ENCODE measurements at regions not wholly inside any gene's neighbourhood (a gene's known extent, or its start where the extent isn't known, plus 50 kb on each side); places are given as distances from the start of the nearest gene placed in this dataset.
"Not testable (repeated sequence)": the region's sequence is repeated elsewhere in the genome, so short reads cannot be mapped to it uniquely, and the experiment has no call there.

DNA sequence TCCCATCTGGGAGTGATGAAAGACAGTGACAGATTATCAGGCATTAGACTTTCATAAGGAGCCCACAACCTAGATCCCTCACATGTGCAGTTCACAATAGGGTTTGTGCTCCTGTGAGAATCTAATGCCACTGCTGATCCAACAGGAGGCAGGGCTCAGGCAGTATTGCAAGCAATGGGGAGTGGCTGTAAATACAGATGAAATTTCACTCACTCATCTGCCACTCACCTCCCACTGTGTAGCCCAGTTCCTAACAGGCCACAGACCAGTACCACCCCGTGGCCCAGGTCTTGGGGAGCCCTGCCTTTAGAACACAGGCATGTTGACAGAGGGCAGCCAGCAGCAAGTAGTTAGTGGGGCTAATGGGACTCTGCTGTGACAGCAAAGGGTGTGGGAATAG lies 137.3 kb upstream of the NANOS1 start:
- H3K4me1 ChIP-seq (ENCODE audit: control insufficient read depth in 4 of 4, insufficient read depth in 4 of 4, low read length in 3 of 4) = no peaks in the 10 kb centered on the region
- 53% methylated on average over 1 of the region's 1 CpG for WGBS
- no peak for TF ChIP-seq EGR1 (IDR thresholded peaks at IDR 0.05; ENCODE audit: low read depth in 2 of 2)
- no peak for TF ChIP-seq RAD21 (IDR thresholded peaks at IDR 0.05)
- TF ChIP-seq, protein P1, sequence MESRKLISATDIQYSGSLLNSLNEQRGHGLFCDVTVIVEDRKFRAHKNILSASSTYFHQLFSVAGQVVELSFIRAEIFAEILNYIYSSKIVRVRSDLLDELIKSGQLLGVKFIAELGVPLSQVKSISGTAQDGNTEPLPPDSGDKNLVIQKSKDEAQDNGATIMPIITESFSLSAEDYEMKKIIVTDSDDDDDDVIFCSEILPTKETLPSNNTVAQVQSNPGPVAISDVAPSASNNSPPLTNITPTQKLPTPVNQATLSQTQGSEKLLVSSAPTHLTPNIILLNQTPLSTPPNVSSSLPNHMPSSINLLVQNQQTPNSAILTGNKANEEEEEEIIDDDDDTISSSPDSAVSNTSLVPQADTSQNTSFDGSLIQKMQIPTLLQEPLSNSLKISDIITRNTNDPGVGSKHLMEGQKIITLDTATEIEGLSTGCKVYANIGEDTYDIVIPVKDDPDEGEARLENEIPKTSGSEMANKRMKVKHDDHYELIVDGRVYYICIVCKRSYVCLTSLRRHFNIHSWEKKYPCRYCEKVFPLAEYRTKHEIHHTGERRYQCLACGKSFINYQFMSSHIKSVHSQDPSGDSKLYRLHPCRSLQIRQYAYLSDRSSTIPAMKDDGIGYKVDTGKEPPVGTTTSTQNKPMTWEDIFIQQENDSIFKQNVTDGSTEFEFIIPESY (IDR thresholded peaks at IDR 0.05) = no peak
- no peak for TF ChIP-seq RXRA (IDR thresholded peaks at IDR 0.05)
- TF ChIP-seq, protein P2, sequence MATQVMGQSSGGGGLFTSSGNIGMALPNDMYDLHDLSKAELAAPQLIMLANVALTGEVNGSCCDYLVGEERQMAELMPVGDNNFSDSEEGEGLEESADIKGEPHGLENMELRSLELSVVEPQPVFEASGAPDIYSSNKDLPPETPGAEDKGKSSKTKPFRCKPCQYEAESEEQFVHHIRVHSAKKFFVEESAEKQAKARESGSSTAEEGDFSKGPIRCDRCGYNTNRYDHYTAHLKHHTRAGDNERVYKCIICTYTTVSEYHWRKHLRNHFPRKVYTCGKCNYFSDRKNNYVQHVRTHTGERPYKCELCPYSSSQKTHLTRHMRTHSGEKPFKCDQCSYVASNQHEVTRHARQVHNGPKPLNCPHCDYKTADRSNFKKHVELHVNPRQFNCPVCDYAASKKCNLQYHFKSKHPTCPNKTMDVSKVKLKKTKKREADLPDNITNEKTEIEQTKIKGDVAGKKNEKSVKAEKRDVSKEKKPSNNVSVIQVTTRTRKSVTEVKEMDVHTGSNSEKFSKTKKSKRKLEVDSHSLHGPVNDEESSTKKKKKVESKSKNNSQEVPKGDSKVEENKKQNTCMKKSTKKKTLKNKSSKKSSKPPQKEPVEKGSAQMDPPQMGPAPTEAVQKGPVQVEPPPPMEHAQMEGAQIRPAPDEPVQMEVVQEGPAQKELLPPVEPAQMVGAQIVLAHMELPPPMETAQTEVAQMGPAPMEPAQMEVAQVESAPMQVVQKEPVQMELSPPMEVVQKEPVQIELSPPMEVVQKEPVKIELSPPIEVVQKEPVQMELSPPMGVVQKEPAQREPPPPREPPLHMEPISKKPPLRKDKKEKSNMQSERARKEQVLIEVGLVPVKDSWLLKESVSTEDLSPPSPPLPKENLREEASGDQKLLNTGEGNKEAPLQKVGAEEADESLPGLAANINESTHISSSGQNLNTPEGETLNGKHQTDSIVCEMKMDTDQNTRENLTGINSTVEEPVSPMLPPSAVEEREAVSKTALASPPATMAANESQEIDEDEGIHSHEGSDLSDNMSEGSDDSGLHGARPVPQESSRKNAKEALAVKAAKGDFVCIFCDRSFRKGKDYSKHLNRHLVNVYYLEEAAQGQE (IDR thresholded peaks at IDR 0.05) = no peak
- TF ChIP-seq HNF4A (conservative IDR thresholded peaks at IDR 0.05) = no peak
- no peak for TF ChIP-seq FOXA2 (IDR thresholded peaks at IDR 0.05)
- TF ChIP-seq, protein P3, sequence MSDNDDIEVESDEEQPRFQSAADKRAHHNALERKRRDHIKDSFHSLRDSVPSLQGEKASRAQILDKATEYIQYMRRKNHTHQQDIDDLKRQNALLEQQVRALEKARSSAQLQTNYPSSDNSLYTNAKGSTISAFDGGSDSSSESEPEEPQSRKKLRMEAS (IDR thresholded peaks at IDR 0.05) = no peak
- no peaks in the 10 kb centered on the region for H3K36me3 ChIP-seq (ENCODE audit: control insufficient read depth in 4 of 4, insufficient read depth in 3 of 4, low read depth in 1 of 4, low read length in 3 of 4)
- H3K4me3 ChIP-seq (ENCODE audit: low read depth in 1 of 3, low read length in 3 of 3) = no peak overlapping the region
- no peaks in the 10 kb centered on the region for H3K27me3 ChIP-seq (ENCODE audit: control insufficient read depth in 4 of 4, insufficient read depth in 4 of 4, low read length in 3 of 4)
- H3K9ac ChIP-seq (ENCODE audit: low read depth in 1 of 2, low read length in 2 of 2) = no peak overlapping the region
- no peak for DNase-seq (ENCODE audit: low spot score)
- H3K27ac ChIP-seq (ENCODE audit: low read depth in 1 of 2, low read length in 2 of 2) = no peak overlapping the region
- H3K9me3 ChIP-seq (ENCODE audit: control insufficient read depth in 4 of 4, low read length in 3 of 4) = no peaks in the 10 kb centered on the region

DNA sequence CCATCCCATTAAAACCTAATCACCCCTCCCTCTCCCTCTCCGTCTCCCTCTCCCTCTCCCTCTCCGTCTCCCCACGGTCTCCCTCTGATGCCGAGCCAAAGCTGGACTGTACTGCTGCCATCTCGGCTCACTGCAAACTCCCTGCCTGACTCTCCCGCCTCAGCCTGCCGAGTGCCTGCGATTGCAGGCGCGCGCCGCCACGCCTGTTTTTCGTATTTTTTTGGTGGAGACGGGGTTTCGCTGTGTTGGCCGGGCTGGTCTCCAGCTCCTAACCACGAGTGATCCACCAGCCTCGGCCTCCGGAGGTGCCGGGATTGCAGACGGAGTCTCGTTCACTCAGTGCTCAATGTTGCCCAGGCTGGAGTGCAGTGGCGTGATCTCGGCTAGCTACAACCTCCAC lies 134.6 kb upstream of the NANOS1 start:
- H3K4me1 ChIP-seq (ENCODE audit: control insufficient read depth in 4 of 4, insufficient read depth in 4 of 4, low read length in 3 of 4); H3K9me3 ChIP-seq (ENCODE audit: control insufficient read depth in 4 of 4, low read length in 3 of 4); H3K27me3 ChIP-seq (ENCODE audit: control insufficient read depth in 4 of 4, insufficient read depth in 4 of 4, low read length in 3 of 4); DNase-seq (ENCODE audit: low spot score); H3K9ac ChIP-seq (ENCODE audit: low read depth in 1 of 2, low read length in 2 of 2); H3K36me3 ChIP-seq (ENCODE audit: control insufficient read depth in 4 of 4, insufficient read depth in 3 of 4, low read depth in 1 of 4, low read length in 3 of 4); H3K4me3 ChIP-seq (ENCODE audit: low read depth in 1 of 3, low read length in 3 of 3); H3K27ac ChIP-seq (ENCODE audit: low read depth in 1 of 2, low read length in 2 of 2): not testable (repeated sequence)
- WGBS = 93% methylated on average over 23 of the region's 25 CpGs

DNA sequence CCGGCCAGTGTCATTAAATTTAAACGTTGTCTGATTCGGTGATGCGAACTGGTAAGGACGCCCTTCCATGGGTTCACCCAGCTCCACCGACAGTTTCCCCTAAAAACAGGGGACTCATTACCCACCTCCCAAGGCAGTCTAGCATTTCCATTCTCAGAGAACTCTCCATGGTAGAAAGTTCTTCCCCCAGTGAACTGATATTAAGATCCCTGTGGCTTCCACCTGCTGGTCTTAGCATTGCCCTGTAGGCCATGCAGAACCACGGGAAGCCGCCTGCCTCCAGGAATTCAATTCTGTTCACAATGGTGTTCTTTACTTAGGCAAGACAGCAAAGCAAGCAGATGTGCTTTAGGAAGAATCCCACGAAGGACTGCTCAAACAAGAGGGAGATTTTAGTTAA lies 128.9 kb upstream of the NANOS1 start:
- WGBS = 79% methylated on average over 9 of the region's 9 CpGs
- no peaks in the 10 kb centered on the region for H3K9me3 ChIP-seq (ENCODE audit: control insufficient read depth in 4 of 4, low read length in 3 of 4)
- H3K4me3 ChIP-seq (ENCODE audit: low read depth in 1 of 3, low read length in 3 of 3) = no peak overlapping the region
- H3K27me3 ChIP-seq (ENCODE audit: control insufficient read depth in 4 of 4, insufficient read depth in 4 of 4, low read length in 3 of 4) = no peaks in the 10 kb centered on the region
- H3K9ac ChIP-seq (ENCODE audit: low read depth in 1 of 2, low read length in 2 of 2) = no peak overlapping the region
- no peak for DNase-seq (ENCODE audit: low spot score)
- H3K36me3 ChIP-seq (ENCODE audit: control insufficient read depth in 4 of 4, insufficient read depth in 3 of 4, low read depth in 1 of 4, low read length in 3 of 4) = no peaks in the 10 kb centered on the region
- no peaks in the 10 kb centered on the region for H3K4me1 ChIP-seq (ENCODE audit: control insufficient read depth in 4 of 4, insufficient read depth in 4 of 4, low read length in 3 of 4)
- TF ChIP-seq HNF4A (conservative IDR thresholded peaks at IDR 0.05) = no peak
- TF ChIP-seq, protein P2 (IDR thresholded peaks at IDR 0.05) = no peak
- no peak for TF ChIP-seq YY1 (IDR thresholded peaks at IDR 0.05)
- TF ChIP-seq SP1 (IDR thresholded peaks at IDR 0.05) = no peak
- no peak for TF ChIP-seq HNF4G (IDR thresholded peaks at IDR 0.05)
- TF ChIP-seq NR2F2 (IDR thresholded peaks at IDR 0.05) = no peak
- TF ChIP-seq RXRA (IDR thresholded peaks at IDR 0.05) = no peak
- TF ChIP-seq, protein P3 (IDR thresholded peaks at IDR 0.05) = no peak
- no peak for TF ChIP-seq RAD21 (IDR thresholded peaks at IDR 0.05)
- no peak for TF ChIP-seq FOXA2 (IDR thresholded peaks at IDR 0.05)
- H3K27ac ChIP-seq (ENCODE audit: low read depth in 1 of 2, low read length in 2 of 2) = no peak overlapping the region
